ENCODE measurements at regions not wholly inside any gene's neighbourhood (a gene's known extent, or its start where the extent isn't known, plus 50 kb on each side); places are given as distances from the start of the nearest gene placed in this dataset.
"Not testable (repeated sequence)": the region's sequence is repeated elsewhere in the genome, so short reads cannot be mapped to it uniquely, and the experiment has no call there.

- no peak for DNase-seq (ENCODE audit: low read depth in 2 of 2)
These were observed 74.1 kb downstream of the SLC35B3 start for GRCh38 chr6:8361259-8361658.

GRCh38 chr6:8352966-8353340 is 82.4 kb downstream of the SLC35B3 start:
- no peak for DNase-seq (ENCODE audit: low read depth in 2 of 2)

- DNase-seq (ENCODE audit: low read depth in 2 of 2): no peak
These were observed 82.9 kb downstream of the SLC35B3 start for GRCh38 chr6:8352335-8352965.

- no peak for DNase-seq (ENCODE audit: low read depth in 2 of 2)
These were observed 91.7 kb downstream of the SLC35B3 start for GRCh38 chr6:8343600-8343999.

GRCh38 chr6:8342241-8342819 is 93.0 kb downstream of the SLC35B3 start:
- no peak for DNase-seq (ENCODE audit: low read depth in 2 of 2)

DNA sequence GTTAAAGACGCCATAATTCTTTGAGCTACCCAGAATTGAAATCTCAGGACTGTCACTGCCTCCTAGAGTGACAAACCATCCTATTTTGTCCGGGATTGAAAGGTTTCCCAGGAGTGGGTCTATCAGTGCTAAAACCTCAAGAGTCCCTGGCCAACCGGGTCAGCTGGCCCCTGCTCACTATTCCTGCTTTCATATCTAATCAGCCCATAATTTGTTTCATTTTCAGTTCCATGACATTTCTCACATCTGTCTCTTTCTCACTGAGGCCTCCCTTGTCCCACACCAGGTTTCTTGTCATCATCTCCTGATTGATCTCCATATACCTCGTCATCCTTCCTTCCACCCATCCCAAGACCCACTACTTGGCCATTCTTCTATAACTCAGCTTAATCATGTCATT is 98.2 kb downstream of the SLC35B3 start:
- no peak for DNase-seq (ENCODE audit: low read depth in 2 of 2)

DNA sequence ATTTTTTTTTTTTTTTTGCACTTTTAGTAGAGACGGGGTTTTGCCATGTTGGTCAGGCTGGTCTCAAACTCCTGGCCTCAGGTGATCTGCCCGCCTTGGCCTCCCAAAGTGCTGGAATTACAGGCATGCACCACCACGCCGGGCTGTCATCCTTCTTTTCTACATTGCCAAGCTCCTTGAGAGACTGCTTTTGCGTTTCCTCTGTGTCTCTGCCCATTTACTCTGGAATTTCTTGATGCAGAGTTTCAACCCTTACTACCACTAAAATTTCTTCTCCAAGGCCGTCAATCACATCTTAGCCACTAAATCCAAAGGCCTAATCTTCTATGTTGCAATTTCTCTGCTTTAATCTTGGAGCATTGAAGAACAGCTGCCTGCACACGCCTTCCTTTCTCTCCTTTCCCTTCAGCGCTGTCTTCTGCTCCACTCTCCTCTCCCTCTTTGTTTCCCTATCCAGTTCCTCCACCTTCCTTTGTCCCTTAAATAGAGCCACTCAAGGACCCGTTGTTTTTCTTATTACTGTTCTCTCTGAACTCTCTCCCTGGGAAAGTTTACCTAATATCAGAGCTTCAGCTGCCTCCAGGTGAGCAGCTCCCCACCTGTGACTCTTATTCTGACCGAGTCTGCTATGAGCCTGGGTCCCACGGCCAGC is 98.8 kb downstream of the SLC35B3 start:
- no peak for DNase-seq (ENCODE audit: low read depth in 2 of 2)

DNA sequence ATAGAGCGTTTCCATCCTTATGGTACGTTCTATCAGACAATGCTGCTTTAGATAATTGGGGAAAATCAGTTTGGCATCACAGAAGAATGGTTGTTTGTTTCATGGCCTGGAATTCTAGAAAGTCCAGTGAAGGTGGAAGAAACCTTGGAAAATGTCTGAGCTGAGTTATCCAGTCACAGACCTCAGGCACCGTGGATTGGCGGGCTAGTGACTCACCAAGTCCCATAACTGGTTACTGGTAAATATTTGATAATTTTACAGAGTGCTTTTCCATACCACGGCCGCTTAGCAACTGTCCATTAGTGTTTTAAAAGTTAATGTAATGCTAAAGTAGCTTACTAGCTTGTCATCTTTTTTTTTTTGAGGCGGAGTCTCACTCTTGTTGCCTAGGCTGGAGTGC is 99.4 kb downstream of the SLC35B3 start:
- DNase-seq (ENCODE audit: low read depth in 2 of 2): no peak

DNA sequence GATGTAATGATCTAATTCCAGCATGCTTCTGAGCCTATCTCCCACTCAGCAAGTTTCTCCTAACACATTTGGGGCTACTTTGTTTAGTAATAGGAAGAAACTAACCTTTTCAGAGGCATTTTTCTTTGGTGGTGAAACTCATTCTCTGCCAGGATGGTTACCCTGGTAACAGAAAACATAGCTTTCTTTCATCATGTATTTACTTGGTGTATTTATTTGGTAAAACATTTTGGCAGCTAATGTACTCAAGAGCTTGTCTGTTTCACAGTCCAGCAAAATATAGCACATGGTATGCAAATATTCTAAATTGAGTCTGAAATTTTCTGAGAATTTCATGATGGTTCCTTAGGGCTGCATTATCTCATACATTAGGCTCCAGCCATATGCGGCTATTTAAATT is 100.0 kb downstream of the SLC35B3 start:
- DNase-seq (ENCODE audit: low read depth in 2 of 2): no peak

GRCh38 chr6:8334113-8334512 is 101.2 kb downstream of the SLC35B3 start:
- no peak for DNase-seq (ENCODE audit: low read depth in 2 of 2)

GRCh38 chr6:8329562-8329961 is 105.8 kb downstream of the SLC35B3 start:
- no peak for DNase-seq (ENCODE audit: low read depth in 2 of 2)

DNA sequence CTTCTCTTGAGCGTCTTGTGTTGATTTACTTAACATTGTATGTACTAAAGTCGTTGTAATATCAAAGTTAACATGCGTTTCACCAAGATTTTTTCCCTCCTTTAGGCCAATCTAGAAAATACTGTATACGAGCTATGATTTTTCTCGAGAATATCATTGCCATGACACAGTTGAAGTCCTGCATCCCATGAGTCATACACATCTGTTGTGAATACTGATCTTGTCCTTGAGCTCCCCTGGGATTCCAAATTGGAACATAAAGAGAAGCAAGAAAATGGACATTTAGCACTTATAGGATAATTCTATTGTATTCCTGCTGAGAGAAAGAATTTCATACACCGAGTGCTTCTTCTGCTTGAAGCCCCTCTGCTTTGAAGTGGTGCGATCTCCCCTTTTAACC is 109.6 kb downstream of the SLC35B3 start:
- no peak for DNase-seq (ENCODE audit: low read depth in 2 of 2)

DNA sequence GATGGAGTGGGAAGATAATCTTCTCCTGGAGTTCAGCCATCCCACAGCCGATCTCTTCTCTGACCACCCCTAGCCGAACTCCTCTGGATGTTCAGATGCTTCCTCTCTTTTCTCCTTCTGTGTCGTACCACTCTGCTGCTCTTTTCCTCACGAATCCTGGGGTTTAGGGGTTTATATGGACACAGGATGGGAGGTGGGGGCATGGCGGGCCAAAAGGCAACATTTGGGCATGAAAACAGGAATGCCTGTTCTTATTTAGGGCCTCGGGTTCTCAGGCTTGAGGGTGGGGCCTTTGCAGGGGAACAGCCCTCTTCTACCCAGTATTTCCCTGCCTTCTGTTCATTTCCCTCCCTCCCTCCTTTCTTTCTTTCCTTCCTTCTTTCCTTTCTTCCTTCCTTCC is 112.7 kb downstream of the SLC35B3 start:
- DNase-seq (ENCODE audit: low read depth in 2 of 2): no peak

DNA sequence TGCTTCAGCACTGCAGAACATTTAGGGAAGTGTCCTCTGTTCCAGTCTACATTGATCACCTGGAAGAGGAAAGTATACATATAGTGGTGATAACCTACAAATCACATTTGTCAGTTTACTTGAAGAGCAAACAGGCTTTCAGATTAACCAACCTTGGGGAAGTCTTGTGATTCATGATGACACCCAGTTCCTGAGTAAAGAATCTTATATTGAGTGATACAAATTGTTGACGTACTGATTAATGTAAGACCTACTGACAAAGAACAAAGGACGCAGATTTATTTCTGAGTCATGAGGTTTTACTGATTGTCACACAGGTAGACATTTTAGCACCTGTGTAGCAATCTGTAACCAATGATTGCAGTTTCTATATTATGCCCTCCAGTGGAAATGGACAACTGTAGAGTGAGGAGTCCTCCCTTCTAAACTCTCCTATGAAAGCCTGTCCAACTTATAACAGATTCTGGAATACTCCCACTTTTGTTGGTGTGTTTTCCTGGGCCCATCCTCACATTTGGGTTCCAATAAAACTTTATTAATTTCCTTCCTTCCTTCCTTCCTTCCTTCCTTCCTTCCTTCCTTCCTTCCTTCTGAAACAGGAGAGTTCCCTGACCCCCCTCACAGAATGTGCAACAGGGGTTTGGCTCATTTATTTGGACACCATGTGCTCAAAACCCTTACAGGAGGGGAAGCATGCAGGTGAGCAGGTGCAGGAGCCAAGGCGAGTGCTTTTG is 113.5 kb downstream of the SLC35B3 start:
- no peak for DNase-seq (ENCODE audit: low read depth in 2 of 2)

- no peak for DNase-seq (ENCODE audit: low read depth in 2 of 2)
These were observed 120.2 kb downstream of the SLC35B3 start for GRCh38 chr6:8315154-8315553.

- DNase-seq (ENCODE audit: low read depth in 2 of 2): no peak
These were observed 133.8 kb downstream of the SLC35B3 start for GRCh38 chr6:8301502-8301901.

DNA sequence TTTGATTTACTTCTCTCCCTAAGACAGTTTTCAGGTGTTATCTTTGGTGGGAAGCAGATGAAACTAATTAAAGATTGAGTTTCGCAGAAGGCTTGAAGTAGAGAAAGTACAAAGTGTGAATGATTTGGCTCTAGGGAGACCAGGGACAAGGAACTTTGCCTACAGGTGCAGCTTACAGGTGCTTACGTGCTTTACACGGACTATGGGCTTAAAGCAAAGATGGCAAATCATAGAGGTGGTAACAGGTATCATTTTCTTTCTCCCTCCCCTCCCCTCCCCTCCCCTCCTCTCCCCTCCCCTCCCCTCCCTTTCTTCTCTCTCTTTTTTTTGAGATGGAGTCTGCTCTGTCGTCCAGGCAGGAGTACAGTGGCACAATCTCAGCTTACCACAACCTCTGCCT is 136.3 kb downstream of the SLC35B3 start:
- no peak for DNase-seq (ENCODE audit: low read depth in 2 of 2)

DNA sequence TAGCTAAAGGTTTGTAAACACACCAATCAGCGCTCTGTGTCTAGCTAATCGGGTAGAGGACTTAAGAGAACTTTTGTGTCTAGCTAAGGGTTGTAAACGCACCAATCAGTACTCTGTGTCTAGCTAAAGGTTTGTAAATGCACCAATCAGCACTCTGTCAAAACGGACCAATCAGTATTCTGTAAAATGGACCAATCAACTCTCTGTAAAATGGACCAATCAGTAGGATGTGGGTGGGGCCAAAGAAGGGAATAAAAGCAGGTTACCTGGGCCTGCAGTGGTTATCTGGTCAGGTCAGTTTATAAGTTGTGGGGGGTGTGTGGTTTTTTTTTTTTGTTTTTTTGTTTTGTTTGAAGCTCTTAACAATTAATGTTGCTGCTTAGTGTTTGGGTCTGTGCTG is 152.4 kb downstream of the SLC35B3 start:
- DNase-seq (ENCODE audit: low read depth in 2 of 2): not testable (repeated sequence)

- DNase-seq (ENCODE audit: low read depth in 2 of 2): no peak
These were observed 153.0 kb downstream of the SLC35B3 start for GRCh38 chr6:8282380-8282779.

DNA sequence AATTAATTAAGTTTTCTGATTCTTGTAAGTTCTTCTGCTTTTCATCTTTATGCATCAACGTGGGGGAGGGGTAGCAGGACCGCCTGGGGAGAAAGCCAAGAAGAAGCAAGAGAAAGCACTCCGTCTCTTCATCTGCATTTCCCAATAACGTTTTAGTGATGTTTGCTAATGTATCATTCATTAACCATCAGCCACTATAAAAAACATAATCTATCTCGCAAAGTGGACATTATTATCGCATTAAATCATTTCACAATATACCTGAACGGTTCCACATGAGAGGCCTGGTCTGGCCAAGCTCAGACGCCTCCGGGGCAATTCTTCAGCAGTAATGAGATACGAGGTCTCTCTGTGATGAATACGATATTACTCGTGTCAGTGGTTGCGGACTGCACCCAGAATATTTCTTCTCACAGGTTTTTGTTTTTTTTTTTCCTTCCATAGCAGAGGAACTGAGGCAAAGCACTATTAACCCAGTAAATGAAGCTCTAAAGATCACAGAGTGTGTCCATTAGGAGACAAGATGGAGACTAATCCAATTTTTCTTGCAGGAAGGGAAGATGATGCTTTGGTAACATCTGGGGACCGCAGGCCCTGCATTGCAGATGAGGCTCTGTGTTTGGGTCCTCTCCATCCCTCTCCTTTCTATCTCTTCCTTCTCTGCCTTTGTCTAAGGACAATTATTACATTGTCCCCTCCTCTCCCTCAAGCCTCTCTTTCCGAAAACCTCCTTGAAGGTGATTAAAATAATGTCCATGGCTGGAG is 156.1 kb downstream of the SLC35B3 start:
- no peak for DNase-seq (ENCODE audit: low read depth in 2 of 2)

GRCh38 chr6:8278562-8278961 is 156.8 kb downstream of the SLC35B3 start:
- DNase-seq (ENCODE audit: low read depth in 2 of 2): no peak

DNA sequence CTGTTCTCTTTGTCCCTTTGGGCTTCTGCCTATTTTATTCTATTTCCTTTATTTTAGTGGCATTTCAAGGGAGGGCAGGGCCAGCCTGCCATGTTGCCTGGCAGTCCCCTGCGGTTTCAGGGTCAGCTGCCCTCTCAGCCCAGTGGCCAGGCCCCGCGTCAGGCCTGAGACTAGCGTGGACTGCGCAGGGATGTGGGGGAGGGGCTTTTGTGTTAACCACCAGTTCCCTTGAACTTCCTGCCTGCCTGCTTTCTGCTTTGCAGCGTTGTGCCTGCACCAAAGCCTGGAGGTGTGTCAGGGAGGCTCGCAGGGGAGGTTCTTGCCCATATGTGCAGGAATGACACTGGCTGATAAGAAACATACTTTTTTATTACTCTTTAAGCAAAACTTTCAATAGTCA is 157.6 kb downstream of the SLC35B3 start:
- no peak for DNase-seq (ENCODE audit: low read depth in 2 of 2)

Measured in stimulated activated CD4-positive, alpha-beta T cell treated with anti-CD3 and anti-CD28 coated beads, Interleukin-1b, Interleukin-23, amount 100 ng/mL, for 4 hours (primary cell).